Tibial nerve (tissue), 4 donors: ENCODE measurements at regions not wholly inside any gene's neighbourhood (a gene's known extent, or its start where the extent isn't known, plus 50 kb on each side); places are given as distances from the start of the nearest gene placed in this dataset.

Experiments
- DNase-seq, 2 donors: peaks; one replicate each; pipeline ENCODE4 v3.0.0-alpha.2; 2019; ENCODE audit warnings: low spot score in 2 of 2
- H3K27ac ChIP-seq, 4 donors: fragments of 200-600 bp; sonication (generic) in 3 of 4; one replicate each; pipeline ENCODE4 v1.5.1; 2017 to 2019; ENCODE audit warnings: mild to moderate bottlenecking in 1 of 4
- H3K27me3 ChIP-seq, 2 donors: fragments of 200-600 bp; sonication (generic) in 1 of 2; one replicate each; pipeline versions ENCODE4 v1.5.1 to v1.6.0; 2017 to 2019
- H3K36me3 ChIP-seq, 3 donors: fragments of 200-600 bp; sonication (generic); one replicate each; pipeline ENCODE4 v1.5.1; 2018 to 2019
- H3K4me1 ChIP-seq, 4 donors: fragments of 200-600 bp; sonication (generic) in 3 of 4; one replicate each; pipeline ENCODE4 v1.5.1; 2017 to 2019
- H3K4me3 ChIP-seq, 4 donors: fragments of 200-600 bp; sonication (generic) in 3 of 4; one replicate each; pipeline ENCODE4 v1.5.1; 2017 to 2019; ENCODE audit warnings: mild to moderate bottlenecking in 1 of 4, moderate library complexity in 1 of 4
- H3K9me3 ChIP-seq, 4 donors: fragments of 200-600 bp; sonication (generic) in 3 of 4; one replicate each; pipeline ENCODE4 v1.5.1; 2017 to 2019
- CTCF ChIP-seq, 5 experiments: fragments of 200-600 bp in 3 of 5; fragments of 450-650 bp in 2 of 5; sonication (generic) in 3 of 5; IDR thresholded peaks; one replicate each; pipeline ENCODE4 v1.5.1; 2016 to 2019; ENCODE audit warnings: antibody characterized with exemption in 5 of 5, mild to moderate bottlenecking in 3 of 5, moderate library complexity in 2 of 5
- EP300 ChIP-seq, 2 donors: sonication (generic); formaldehyde crosslinking; IDR thresholded peaks; one replicate each; pipeline ENCODE4 v1.6.1; 2017; ENCODE audit warnings: antibody characterized with exemption in 2 of 2, mild to moderate bottlenecking in 1 of 2
- POLR2A ChIP-seq, 2 donors: fragments of 450-650 bp; IDR thresholded peaks; one replicate each; pipeline ENCODE4 v1.6.1; 2017; ENCODE audit warnings: antibody characterized with exemption in 2 of 2, mild to moderate bottlenecking in 2 of 2, moderate library complexity in 2 of 2
- WGBS, 2 donors: methylation state at CpG; one replicate each; pipeline ENCODE4 v1.1.5; 2018; 5-methylcytosine and 5-hydroxymethylcytosine counted together

- peaks cover 0 to 9% (median 0%) of the 10 kb centered on the region in 3 donors for H3K36me3 ChIP-seq
- WGBS, 2 donors: 91 to 98% methylated on average over 2 of the region's 2 CpGs
- no peak overlapping the region for H3K4me3 ChIP-seq
- no peak overlapping the region for H3K27ac ChIP-seq
- no peaks in the 10 kb centered on the region for H3K27me3 ChIP-seq
- TF ChIP-seq POLR2A (IDR thresholded peaks at IDR 0.05): no peak
- TF ChIP-seq EP300 (IDR thresholded peaks at IDR 0.05): no peak
- TF ChIP-seq CTCF (IDR thresholded peaks at IDR 0.05): no peak
- no peaks in the 10 kb centered on the region for H3K4me1 ChIP-seq
- no peak for DNase-seq
- no peaks in the 10 kb centered on the region for H3K9me3 ChIP-seq
These were observed 93.8 kb upstream of the CLCN4 start for GRCh38 chrX:10062980-10063379.

GRCh38 chrX:10064736-10065135 lies 92.0 kb upstream of the CLCN4 start:
- Histone ChIP-seq H3K4me3 (no peak overlapping the region), H3K27me3 (no peaks in the 10 kb centered on the region), H3K4me1 (no peaks in the 10 kb centered on the region), H3K27ac (no peak overlapping the region), H3K36me3 (peaks cover 0 to 10% (median 0%) of the 10 kb centered on the region in 3 donors), H3K9me3 (no peaks in the 10 kb centered on the region)
- TF ChIP-seq EP300 (IDR thresholded peaks at IDR 0.05): no peak
- TF ChIP-seq CTCF (IDR thresholded peaks at IDR 0.05): no peak
- no peak for TF ChIP-seq POLR2A (IDR thresholded peaks at IDR 0.05)
- no peak for DNase-seq
- 85 to 91% methylated on average over 8 to 11 of the region's 11 CpGs for WGBS, 2 donors

GRCh38 chrX:10070714-10071436 lies 85.9 kb upstream of the CLCN4 start:
- H3K4me3 ChIP-seq: no peak overlapping the region
- H3K9me3 ChIP-seq: no peaks in the 10 kb centered on the region
- TF ChIP-seq POLR2A (IDR thresholded peaks at IDR 0.05) (no peak), CTCF (IDR thresholded peaks at IDR 0.05) (no peak), EP300 (IDR thresholded peaks at IDR 0.05) (no peak)
- no peak for DNase-seq
- no peaks in the 10 kb centered on the region for H3K27me3 ChIP-seq
- peaks cover 0 to 10% (median 0%) of the 10 kb centered on the region in 3 donors for H3K36me3 ChIP-seq
- H3K27ac ChIP-seq: no peak overlapping the region
- no peaks in the 10 kb centered on the region for H3K4me1 ChIP-seq
- WGBS, 2 donors: 84 to 93% methylated on average over 7 of the region's 7 CpGs

- no peaks in the 10 kb centered on the region for H3K27me3 ChIP-seq
- TF ChIP-seq CTCF (IDR thresholded peaks at IDR 0.05) (no peak), EP300 (IDR thresholded peaks at IDR 0.05) (no peak), POLR2A (IDR thresholded peaks at IDR 0.05) (no peak)
- no peaks in the 10 kb centered on the region for H3K9me3 ChIP-seq
- 52 to 59% methylated on average over 6 to 7 of the region's 7 CpGs for WGBS, 2 donors
- DNase-seq: no peak
- H3K4me3 ChIP-seq: no peak overlapping the region
- no peaks in the 10 kb centered on the region for H3K4me1 ChIP-seq
- H3K36me3 ChIP-seq: peaks cover 0 to 10% (median 0%) of the 10 kb centered on the region in 3 donors
- H3K27ac ChIP-seq: no peak overlapping the region
These were observed 85.2 kb upstream of the CLCN4 start for GRCh38 chrX:10071451-10072144.
